Hippocampal formation (tissue), 2 donors: ENCODE measurements at regions not wholly inside any gene's neighbourhood (a gene's known extent, or its start where the extent isn't known, plus 50 kb on each side); places are given as distances from the start of the nearest gene placed in this dataset.
"Not testable (repeated sequence)": the region's sequence is repeated elsewhere in the genome, so short reads cannot be mapped to it uniquely, and the experiment has no call there.

Source experiments
- DNase-seq, 2 donors: peaks; one replicate each; lab custom pipeline; 2025; lab: John Stamatoyannopoulos, UW

GRCh38 chr22:47366026-47366767 lies 603.7 kb downstream of the TBC1D22A start:
- DNase-seq, result no peak

DNA sequence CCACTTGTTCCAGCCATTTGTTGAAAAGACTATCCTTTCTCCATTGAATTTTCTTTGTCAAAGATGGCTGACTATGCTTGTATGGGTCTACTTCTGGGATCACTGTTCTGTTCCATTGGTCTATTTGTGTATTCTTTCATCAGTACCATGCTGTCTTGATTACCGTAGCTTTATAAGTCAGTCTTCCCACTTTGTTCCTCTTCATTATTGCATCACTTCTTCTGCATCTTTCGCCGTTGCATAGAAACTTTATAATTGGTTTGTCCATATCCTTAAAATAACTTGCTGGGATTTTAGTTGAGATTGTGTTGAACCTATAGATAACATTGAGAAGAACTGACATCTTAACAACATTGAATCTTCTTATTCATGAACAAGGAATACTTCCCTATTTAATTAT lies 598.8 kb downstream of the TBC1D22A start:
- no peak for DNase-seq

DNA sequence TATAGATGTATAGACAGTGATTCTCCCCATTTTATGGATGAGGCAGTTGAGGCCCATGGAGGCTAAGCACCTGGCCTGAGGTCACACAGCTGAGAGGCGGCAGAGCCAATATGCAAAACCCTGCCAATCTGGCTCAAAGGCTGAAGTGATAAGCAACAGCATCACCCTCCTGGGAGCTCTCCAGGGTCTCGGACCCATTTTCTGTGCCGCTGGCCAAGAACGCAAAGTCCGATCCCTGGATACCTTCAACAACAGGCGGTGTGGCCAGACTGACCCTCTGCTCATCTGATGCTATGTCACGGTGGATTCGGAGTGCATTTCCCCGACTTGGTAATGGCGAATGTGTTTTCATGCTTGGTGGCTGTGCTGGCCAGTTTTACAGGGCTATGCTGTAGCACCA lies 595.0 kb downstream of the TBC1D22A start:
- no peak for DNase-seq

GRCh38 chr22:47357086-47357485 lies 594.6 kb downstream of the TBC1D22A start:
- DNase-seq, result no peak

DNA sequence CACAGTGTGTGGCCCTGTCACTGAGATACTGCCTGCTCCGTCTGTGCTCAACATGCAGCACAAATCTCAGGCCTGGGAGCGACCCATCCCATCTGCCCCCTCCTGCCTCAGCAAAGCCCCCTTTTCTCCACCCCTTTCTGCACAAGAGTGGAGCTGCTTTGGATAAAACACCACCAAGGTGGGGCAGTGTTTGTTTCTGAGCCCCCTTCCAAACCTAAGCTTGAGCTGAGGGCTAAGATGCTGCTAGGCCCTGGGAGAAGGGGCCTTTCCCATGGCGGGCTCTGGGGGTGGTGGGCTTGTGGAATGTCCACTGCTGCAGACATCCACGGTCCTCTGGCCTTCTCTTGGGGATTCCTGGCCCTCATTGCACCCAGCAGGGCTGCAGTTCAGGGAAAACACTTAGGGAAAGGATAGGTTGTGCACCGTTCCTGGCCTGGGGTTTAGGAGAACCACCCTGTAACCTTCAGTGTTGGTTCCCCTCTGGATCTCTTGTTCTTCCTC lies 594.1 kb downstream of the TBC1D22A start:
- DNase-seq, result no peak

GRCh38 chr22:47355776-47356510 lies 593.5 kb downstream of the TBC1D22A start:
- no peak for DNase-seq

DNA sequence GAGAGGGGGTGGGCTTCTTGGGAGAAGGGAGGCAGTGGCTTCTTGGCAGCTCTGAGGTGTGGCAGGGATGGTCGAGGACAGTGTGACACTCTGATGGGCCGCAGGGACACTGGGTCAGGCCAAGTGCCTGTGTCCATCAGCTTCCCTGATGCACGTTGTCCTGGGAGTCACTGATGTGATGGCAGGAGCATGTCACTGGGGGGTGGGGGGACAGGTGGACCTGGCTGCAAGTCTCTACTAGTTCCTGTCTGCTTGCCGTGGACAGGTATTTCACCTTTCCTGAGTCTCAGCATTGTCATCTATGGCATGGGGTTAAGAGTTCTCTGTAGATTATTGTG lies 592.9 kb downstream of the TBC1D22A start:
- DNase-seq, result no peak

- DNase-seq, result no peak
Observed at GRCh38 chr22:47354668-47355387, 592.4 kb downstream of the TBC1D22A start.

DNA sequence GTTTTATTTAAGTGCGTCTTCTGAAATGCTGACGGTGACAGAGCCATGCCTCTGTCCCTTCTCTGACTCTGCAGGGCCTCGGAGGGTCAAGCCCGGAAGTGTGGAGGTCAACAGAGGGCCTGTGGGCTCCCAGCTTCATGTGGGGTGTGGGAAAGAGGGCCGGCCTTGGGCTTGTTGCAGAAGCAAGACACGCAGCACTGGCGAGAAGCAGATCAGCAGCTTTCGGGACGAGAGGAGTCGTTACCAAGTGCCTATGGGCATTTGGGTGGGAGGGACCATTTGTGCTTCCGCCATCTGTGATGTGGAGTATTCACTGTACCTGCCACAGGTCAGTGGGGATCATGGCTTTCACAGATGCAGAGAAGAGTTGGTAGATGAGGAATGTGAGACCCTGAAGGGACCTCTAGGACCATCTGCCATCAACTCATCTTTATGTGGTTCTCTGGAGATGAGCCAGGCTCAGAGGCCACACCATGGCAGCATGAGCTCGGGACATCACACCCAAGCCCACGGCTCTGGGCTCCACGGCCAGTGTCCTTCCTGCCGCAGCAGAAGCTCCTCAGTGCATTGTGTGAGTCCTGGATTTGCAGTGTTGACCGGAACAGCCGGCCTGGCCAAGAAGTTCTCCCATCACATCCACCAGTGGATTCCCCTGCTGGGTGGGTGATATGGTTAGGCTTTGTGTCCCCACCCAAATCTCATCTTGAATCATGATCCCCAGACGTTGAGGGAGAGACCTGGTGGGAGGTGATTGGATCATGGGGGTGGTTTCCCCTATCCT lies 590.7 kb downstream of the TBC1D22A start:
- no peak for DNase-seq

- no peak for DNase-seq
Observed at GRCh38 chr22:47351836-47352579, 589.6 kb downstream of the TBC1D22A start.

- DNase-seq, result not testable (repeated sequence)
Observed at GRCh38 chr22:47346287-47346686, 583.8 kb downstream of the TBC1D22A start.

DNA sequence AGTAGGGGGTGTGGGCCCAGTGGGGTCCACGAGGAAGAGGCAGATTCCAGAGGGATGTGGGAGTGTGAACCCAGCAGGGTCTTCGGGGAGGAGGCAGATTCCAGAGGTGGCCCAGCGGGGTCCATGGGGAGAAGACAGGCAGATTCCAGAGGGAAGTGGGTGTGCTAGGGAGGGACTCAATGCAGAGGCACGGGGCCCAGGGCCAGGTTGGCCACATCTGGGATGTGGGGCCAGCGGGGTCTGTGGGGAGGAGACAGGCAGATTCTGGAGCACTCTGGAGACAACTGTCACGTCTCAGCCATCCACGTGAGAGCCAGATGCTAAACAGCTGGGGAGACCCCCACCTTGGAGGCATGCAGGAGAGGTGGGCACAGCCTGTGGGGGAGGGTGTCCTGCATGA lies 582.6 kb downstream of the TBC1D22A start:
- DNase-seq, result no peak

DNA sequence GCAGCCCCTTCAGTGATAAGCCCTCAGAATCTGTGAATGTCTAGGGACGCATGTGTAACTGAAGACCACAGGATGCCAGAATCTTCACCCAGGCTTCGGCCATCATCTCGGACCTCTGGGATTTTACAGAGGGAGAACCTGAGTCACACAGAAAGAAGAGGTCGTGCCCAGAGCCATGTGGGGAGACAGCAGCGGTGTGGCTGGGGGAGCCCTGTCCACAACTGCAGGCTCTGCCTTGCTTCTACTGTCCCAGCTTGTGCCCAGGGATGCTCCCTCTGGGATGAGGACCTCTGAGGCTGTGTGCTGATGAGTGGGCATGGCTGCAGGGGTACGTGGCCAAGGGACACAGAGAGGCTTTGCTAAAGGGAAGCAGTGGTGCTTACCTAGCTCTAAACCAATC lies 582.0 kb downstream of the TBC1D22A start:
- DNase-seq, result no peak

- DNase-seq, result no peak
Observed at GRCh38 chr22:47343611-47344010, 581.2 kb downstream of the TBC1D22A start.

DNA sequence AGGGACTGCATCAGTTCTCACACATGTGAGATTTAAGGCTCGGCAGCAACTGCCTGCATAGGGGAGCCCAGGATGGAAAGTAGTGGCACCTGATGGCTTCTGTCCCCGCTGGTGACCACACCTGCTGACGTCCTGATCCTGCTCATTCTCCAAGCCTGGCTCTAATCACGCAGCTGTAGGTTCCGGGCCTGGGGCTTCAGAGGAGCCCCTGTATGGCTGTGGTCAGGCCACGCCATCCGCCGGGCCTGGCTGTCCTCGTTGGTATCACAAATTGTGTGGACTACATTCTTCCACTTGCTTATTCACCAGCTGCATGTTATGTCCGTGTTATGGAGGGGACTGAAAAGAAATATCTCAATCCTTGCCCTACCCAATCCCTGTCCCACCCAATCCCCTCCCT lies 580.0 kb downstream of the TBC1D22A start:
- DNase-seq, result no peak

DNA sequence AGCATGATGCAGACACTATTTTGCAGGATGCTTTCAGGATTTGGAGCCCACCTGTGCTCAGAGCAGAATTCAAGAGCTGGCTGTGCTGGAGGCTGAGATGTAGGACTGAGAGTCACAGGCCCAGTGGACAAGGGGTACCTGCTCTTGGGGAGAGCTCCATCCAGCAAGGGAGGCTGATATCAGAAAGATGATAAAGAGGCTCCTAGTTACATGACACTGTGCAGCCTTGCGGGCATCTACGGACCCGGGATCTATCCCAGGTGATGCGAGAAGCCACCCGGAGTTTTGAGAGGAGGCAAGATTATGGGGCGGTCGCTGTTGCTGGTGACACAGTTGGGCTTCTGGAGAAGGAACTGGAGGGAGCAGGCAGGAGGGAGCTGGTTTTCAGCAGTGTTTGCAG lies 579.0 kb downstream of the TBC1D22A start:
- DNase-seq, result no peak

DNA sequence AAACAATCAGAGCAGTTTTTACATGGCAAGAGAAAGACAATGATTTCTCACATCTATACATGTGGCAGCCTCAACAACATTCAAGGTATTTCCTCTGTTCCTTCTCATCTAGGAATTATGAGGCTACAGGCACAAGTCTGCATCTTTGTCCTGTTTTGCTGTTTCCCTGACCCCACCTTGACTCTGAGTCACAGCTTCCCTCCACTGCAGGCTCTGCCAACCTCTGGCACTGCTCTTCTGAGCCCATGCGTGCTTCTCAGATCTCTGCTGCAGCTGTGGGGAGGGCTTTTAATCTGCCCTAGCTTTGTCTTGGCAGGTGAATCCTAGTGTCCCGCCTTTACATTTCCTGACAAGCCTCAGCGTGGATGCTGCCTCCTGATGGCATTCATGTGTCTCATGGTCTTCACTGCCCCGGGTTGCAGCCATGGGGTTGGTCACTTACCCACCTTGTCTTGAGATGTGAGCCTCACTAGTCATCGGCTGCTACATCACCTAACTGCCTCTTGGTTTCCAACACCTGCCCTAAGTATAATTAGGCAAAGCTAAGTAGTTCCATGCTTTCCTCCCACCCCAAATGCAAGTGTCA lies 578.5 kb downstream of the TBC1D22A start:
- no peak for DNase-seq

DNA sequence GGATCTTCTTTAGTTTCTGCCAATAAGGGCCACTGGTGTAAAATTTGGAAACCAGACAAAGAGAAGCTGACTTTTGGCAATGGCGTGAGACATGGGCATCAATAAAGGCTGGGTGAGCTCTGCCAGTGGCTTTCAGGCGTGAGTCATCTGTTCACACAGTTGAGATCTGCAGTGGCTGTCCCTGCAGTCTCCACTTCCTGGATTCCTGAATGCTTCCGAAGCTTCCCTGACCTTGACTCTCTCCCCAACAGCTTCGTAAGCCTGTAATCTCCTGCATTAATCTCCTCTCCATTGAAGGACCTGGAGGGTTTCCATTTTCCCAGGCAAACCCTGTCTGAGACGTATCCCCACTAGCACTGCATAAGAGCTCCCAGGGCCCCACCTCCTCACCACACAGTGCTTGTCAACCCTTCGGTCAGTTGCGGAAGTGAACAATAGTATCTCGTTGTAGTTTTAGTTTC lies 574.7 kb downstream of the TBC1D22A start:
- peak in 1 of 2 donors; percentile 3 for DNase-seq

GRCh38 chr22:47335958-47336357 lies 573.5 kb downstream of the TBC1D22A start:
- DNase-seq, result no peak

GRCh38 chr22:47335460-47335859 lies 573.0 kb downstream of the TBC1D22A start:
- no peak for DNase-seq

DNA sequence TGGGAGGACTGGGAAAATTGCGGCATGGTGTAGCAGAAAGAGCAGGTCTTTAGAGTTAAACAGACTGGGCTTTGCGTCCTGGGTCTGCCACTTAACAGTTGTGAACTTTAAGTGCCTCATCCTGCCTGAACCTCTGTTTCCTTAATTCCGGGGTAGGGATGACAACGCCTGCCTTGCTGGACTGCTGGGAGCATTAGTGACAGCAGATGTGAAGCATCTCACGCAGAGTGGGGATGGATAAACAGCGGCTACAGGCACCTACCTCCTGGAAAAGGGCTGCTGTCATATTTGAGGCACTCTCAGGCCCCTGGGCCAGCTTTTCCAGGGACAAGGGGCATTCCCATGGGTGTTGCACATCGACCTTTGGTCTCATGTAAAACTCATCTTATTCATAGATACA lies 572.2 kb downstream of the TBC1D22A start:
- no peak for DNase-seq
